Upper lobe of left lung (tissue), 4 donors: ENCODE measurements at regions not wholly inside any gene's neighbourhood (a gene's known extent, or its start where the extent isn't known, plus 50 kb on each side); places are given as distances from the start of the nearest gene placed in this dataset.

Experiments
- POLR2A ChIP-seq, 4 donors: fragments of 450-650 bp; IDR thresholded peaks; one replicate each; pipeline ENCODE4 v1.5.1; 2016 to 2017; ENCODE audit warnings: antibody characterized with exemption in 4 of 4, mild to moderate bottlenecking in 2 of 4
- TF ChIP-seq, protein P1 (sequence below), 6 experiments: fragments of 450-650 bp in 4 of 6; fragments of 200-600 bp in 2 of 6; sonication (generic) in 2 of 6; IDR thresholded peaks; one replicate each; pipeline ENCODE4 v1.5.1; 2016 to 2019; ENCODE audit warnings: antibody characterized with exemption in 6 of 6

DNA sequence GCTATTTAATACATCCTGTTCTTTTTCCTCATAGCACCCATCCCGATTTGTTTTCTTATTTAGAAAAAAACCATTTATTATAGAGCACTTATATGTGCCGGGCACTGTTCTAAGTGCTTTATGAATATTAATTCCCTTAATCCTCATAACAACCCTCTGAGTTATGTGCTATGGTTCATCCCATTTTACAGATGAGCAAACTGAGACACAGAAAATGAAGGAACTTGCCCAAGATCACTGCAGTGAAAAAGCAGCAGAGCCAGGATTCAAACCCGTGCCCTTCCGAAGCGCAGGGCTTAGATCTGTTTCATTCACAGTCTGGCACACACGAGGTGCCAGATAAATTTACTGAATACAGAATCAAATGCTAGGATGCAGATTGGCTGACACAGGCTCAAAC lies 85.1 kb upstream of the ZC3H12A start:
- TF ChIP-seq, protein P1, sequence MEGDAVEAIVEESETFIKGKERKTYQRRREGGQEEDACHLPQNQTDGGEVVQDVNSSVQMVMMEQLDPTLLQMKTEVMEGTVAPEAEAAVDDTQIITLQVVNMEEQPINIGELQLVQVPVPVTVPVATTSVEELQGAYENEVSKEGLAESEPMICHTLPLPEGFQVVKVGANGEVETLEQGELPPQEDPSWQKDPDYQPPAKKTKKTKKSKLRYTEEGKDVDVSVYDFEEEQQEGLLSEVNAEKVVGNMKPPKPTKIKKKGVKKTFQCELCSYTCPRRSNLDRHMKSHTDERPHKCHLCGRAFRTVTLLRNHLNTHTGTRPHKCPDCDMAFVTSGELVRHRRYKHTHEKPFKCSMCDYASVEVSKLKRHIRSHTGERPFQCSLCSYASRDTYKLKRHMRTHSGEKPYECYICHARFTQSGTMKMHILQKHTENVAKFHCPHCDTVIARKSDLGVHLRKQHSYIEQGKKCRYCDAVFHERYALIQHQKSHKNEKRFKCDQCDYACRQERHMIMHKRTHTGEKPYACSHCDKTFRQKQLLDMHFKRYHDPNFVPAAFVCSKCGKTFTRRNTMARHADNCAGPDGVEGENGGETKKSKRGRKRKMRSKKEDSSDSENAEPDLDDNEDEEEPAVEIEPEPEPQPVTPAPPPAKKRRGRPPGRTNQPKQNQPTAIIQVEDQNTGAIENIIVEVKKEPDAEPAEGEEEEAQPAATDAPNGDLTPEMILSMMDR (IDR thresholded peaks at IDR 0.05) = no peak
- TF ChIP-seq POLR2A (IDR thresholded peaks at IDR 0.05) = no peak
